GM12892 (cell line): ENCODE measurements at regions not wholly inside any gene's neighbourhood (a gene's known extent, or its start where the extent isn't known, plus 50 kb on each side); places are given as distances from the start of the nearest gene placed in this dataset.

Experiments used
- DNase-seq: peaks from one replicate; pipeline ENCODE4 v3.0.0; 2011; ENCODE audit not compliant: insufficient read length
- FAIRE-seq: peaks from 2 replicates; lab custom pipeline; 2011; peaks lifted over from hg19 to GRCh38; lab: Jason Lieb, UNC
- POLR2A ChIP-seq: IDR thresholded peaks from 2 replicates; pipeline ENCODE4 v1.6.1; 2011; ENCODE audit warnings: low read depth, low read length, control low read depth
- POLR2AphosphoS5 ChIP-seq: IDR thresholded peaks from 2 replicates; pipeline ENCODE4 v1.6.1; 2011; ENCODE audit warnings: low read depth, low read length, control low read depth
- TAF1 ChIP-seq: IDR thresholded peaks from 2 replicates; pipeline ENCODE4 v1.6.1; 2011; ENCODE audit warnings: low read depth, mild to moderate bottlenecking, control low read depth, low read length, borderline replicate concordance

- TF ChIP-seq POLR2AphosphoS5 = no peak
- no peak for TF ChIP-seq POLR2A
- no peak for TF ChIP-seq TAF1
- DNase-seq (no peak), FAIRE-seq (no peak)
These were observed 973.1 kb downstream of the TMEM182 start for GRCh38 chr2:103734911-103735310.

GRCh38 chr2:103738108-103738507 lies 976.3 kb downstream of the TMEM182 start:
- TF ChIP-seq TAF1 = no peak
- TF ChIP-seq POLR2AphosphoS5 = no peak
- no peak for TF ChIP-seq POLR2A
- FAIRE-seq (no peak), DNase-seq (no peak)

GRCh38 chr2:103738606-103739005 lies 976.8 kb downstream of the TMEM182 start:
- TF ChIP-seq TAF1 = no peak
- TF ChIP-seq POLR2A = no peak
- no peak for TF ChIP-seq POLR2AphosphoS5
- FAIRE-seq = no peak
- no peak for DNase-seq

- DNase-seq = no peak
- FAIRE-seq = no peak
- TF ChIP-seq POLR2AphosphoS5 (no peak), TAF1 (no peak), POLR2A (no peak)
These were observed 977.4 kb downstream of the TMEM182 start for GRCh38 chr2:103739186-103739585.

GRCh38 chr2:103739921-103740320 lies 978.1 kb downstream of the TMEM182 start:
- DNase-seq (no peak), FAIRE-seq (no peak)
- TF ChIP-seq POLR2AphosphoS5 = no peak
- TF ChIP-seq TAF1 = no peak
- TF ChIP-seq POLR2A = no peak

GRCh38 chr2:103740631-103741030 lies 978.8 kb downstream of the TMEM182 start:
- FAIRE-seq (no peak), DNase-seq (no peak)
- TF ChIP-seq POLR2AphosphoS5 = no peak
- TF ChIP-seq POLR2A = no peak
- no peak for TF ChIP-seq TAF1

GRCh38 chr2:103743195-103743594 lies 981.4 kb downstream of the TMEM182 start:
- TF ChIP-seq TAF1 (no peak), POLR2AphosphoS5 (no peak), POLR2A (no peak)
- DNase-seq (no peak), FAIRE-seq (no peak)

GRCh38 chr2:103754530-103754929 lies 992.7 kb downstream of the TMEM182 start:
- no peak for DNase-seq
- no peak for FAIRE-seq
- TF ChIP-seq TAF1 (no peak), POLR2AphosphoS5 (no peak), POLR2A (no peak)

- no peak for DNase-seq
- TF ChIP-seq TAF1 (no peak), POLR2A (no peak), POLR2AphosphoS5 (no peak)
- no peak for FAIRE-seq
These were observed 1012.1 kb downstream of the TMEM182 start for GRCh38 chr2:103773884-103774283.

GRCh38 chr2:103780088-103780702 lies 1018.4 kb downstream of the TMEM182 start:
- no peak for FAIRE-seq
- TF ChIP-seq TAF1 (no peak), POLR2A (no peak), POLR2AphosphoS5 (no peak)
- no peak for DNase-seq

GRCh38 chr2:103781313-103781712 lies 1019.5 kb downstream of the TMEM182 start:
- no peak for DNase-seq
- TF ChIP-seq POLR2A (no peak), TAF1 (no peak), POLR2AphosphoS5 (no peak)
- no peak for FAIRE-seq

GRCh38 chr2:103784261-103784660 lies 1022.4 kb downstream of the TMEM182 start:
- DNase-seq = no peak
- no peak for TF ChIP-seq TAF1
- no peak for TF ChIP-seq POLR2AphosphoS5
- TF ChIP-seq POLR2A = no peak
- FAIRE-seq = no peak

- DNase-seq (no peak), FAIRE-seq (no peak)
- TF ChIP-seq POLR2AphosphoS5 (no peak), POLR2A (no peak), TAF1 (no peak)
These were observed 1023.6 kb downstream of the TMEM182 start for GRCh38 chr2:103785432-103785831.
